DND-41 (cell line): ENCODE measurements at regions not wholly inside any gene's neighbourhood (a gene's known extent, or its start where the extent isn't known, plus 50 kb on each side); places are given as distances from the start of the nearest gene placed in this dataset.

Source experiments
- ATAC-seq: fragments of 200-7000 bp; cut with Tn5 transposase; 3 replicates; pipeline ENCODE4 v1.9.1; 2021; ENCODE audit warnings: low read depth; ENCODE audit not compliant: insufficient read depth
- DNase-seq: peaks from one replicate; pipeline ENCODE4 v3.0.0-alpha.2; 2020
- H2AFZ ChIP-seq: 2 replicates; pipeline ENCODE4 v1.6.0; 2012; ENCODE audit warnings: low read depth, low read length
- H3K27ac ChIP-seq: 2 replicates; pipeline ENCODE4 v1.5.1; 2012; ENCODE audit warnings: low read length, inconsistent platforms
- H3K27me3 ChIP-seq: fragments of 200-600 bp; sonication (generic); 2 replicates; pipeline ENCODE4 v1.6.0; 2012; ENCODE audit warnings: low read length, mild to moderate bottlenecking, inconsistent platforms; ENCODE audit not compliant: insufficient read depth, poor library complexity
- H3K36me3 ChIP-seq: 2 replicates; pipeline ENCODE4 v1.5.1; 2012; ENCODE audit warnings: low read length, inconsistent platforms; ENCODE audit not compliant: insufficient read depth
- H3K4me1 ChIP-seq: 2 replicates; pipeline ENCODE4 v1.5.1; 2012; ENCODE audit warnings: mild to moderate bottlenecking, low read length; ENCODE audit not compliant: insufficient read depth
- H3K4me2 ChIP-seq: 2 replicates; pipeline ENCODE4 v1.6.0; 2012; ENCODE audit warnings: mild to moderate bottlenecking, moderate library complexity, low read length, inconsistent platforms; ENCODE audit not compliant: insufficient read depth
- H3K4me3 ChIP-seq, 2 experiments: fragments of 200-600 bp in 1 of 2; shearing (Covaris generic) in 1 of 2; 2 replicates each; pipeline ENCODE4 v1.5.1; 2012 to 2016; ENCODE audit warnings: inconsistent platforms in 2 of 2, low read length in 2 of 2, mild to moderate bottlenecking in 2 of 2, low read depth in 1 of 2, moderate library complexity in 1 of 2
- H3K79me2 ChIP-seq: 2 replicates; pipeline ENCODE4 v1.6.0; 2012; ENCODE audit warnings: low read length, inconsistent platforms; ENCODE audit not compliant: insufficient read depth
- H3K9ac ChIP-seq: 2 replicates; pipeline ENCODE4 v1.6.0; 2012; ENCODE audit warnings: low read depth, mild to moderate bottlenecking, inconsistent platforms, low read length, moderate library complexity
- H3K9me3 ChIP-seq: 2 replicates; pipeline ENCODE4 v1.5.1; 2012; ENCODE audit warnings: low read length, moderate library complexity, mild to moderate bottlenecking, inconsistent platforms; ENCODE audit not compliant: insufficient read depth, severe bottlenecking
- H4K20me1 ChIP-seq: 2 replicates; pipeline ENCODE4 v1.6.0; 2012; ENCODE audit warnings: low read length; ENCODE audit not compliant: insufficient read depth
- CTCF ChIP-seq: IDR thresholded peaks from 2 replicates; pipeline ENCODE4 v1.5.1; 2012; ENCODE audit warnings: borderline replicate concordance, low read length, moderate library complexity, mild to moderate bottlenecking; ENCODE audit not compliant: poor library complexity, severe bottlenecking; ENCODE audit errors: extremely low read depth
- EZH2 ChIP-seq: IDR thresholded peaks from 3 replicates; pipeline ENCODE4 v1.6.1; 2012; ENCODE audit warnings: borderline replicate concordance, low read depth, mild to moderate bottlenecking, moderate library complexity, low read length, inconsistent platforms; ENCODE audit not compliant: severe bottlenecking

GRCh38 chr13:31433746-31434145, 234.0 kb downstream of the B3GLCT start:
- no peak for ATAC-seq
- Histone ChIP-seq H3K4me3 (no peak overlapping the region), H4K20me1 (no peaks in the 10 kb centered on the region), H3K9me3 (no peaks in the 10 kb centered on the region), H2AFZ (no peak overlapping the region), H3K4me2 (no peak overlapping the region), H3K9ac (no peak overlapping the region), H3K27me3 (peaks cover 35% of the 10 kb centered on the region), H3K4me1 (no peaks in the 10 kb centered on the region), H3K36me3 (no peaks in the 10 kb centered on the region), H3K27ac (no peak overlapping the region), H3K79me2 (no peaks in the 10 kb centered on the region)
- TF ChIP-seq EZH2: no peak
- no peak for TF ChIP-seq CTCF
- no peak for DNase-seq

- no peaks in the 10 kb centered on the region for H3K36me3 ChIP-seq
- H4K20me1 ChIP-seq: no peaks in the 10 kb centered on the region
- no peaks in the 10 kb centered on the region for H3K9me3 ChIP-seq
- no peaks in the 10 kb centered on the region for H3K79me2 ChIP-seq
- no peak overlapping the region for H3K4me3 ChIP-seq
- no peaks in the 10 kb centered on the region for H3K4me1 ChIP-seq
- DNase-seq (no peak), ATAC-seq (no peak)
- no peak overlapping the region for H2AFZ ChIP-seq
- no peak for TF ChIP-seq CTCF
- no peak for TF ChIP-seq EZH2
- no peak overlapping the region for H3K9ac ChIP-seq
- no peak overlapping the region for H3K4me2 ChIP-seq
- peaks cover 31% of the 10 kb centered on the region for H3K27me3 ChIP-seq
- H3K27ac ChIP-seq: no peak overlapping the region
Observed at GRCh38 chr13:31434613-31435012, 234.8 kb downstream of the B3GLCT start.

DNA sequence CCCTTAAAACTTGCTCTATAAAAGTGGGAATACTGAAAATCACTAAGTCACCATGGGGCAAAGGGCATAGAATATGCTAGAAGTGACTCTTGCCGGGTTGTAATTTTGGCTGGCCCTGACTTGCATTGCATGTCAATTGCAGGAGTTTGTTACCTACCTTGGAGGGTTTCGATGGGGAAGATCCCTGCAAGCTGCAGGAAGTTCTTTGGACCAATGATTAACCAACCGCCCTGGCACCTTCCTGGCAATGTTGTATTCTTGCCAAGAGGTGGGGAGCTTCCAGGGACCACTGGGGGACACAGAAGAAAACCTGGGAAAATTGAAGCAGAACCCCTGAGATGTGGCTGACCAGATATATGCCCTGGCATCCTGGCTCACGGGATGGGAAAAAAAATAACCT, 235.8 kb downstream of the B3GLCT start:
- H4K20me1 ChIP-seq: no peaks in the 10 kb centered on the region
- H3K9ac ChIP-seq: no peak overlapping the region
- no peak overlapping the region for H3K4me2 ChIP-seq
- H3K9me3 ChIP-seq: no peaks in the 10 kb centered on the region
- ATAC-seq: no peak
- H3K79me2 ChIP-seq: no peaks in the 10 kb centered on the region
- H3K4me3 ChIP-seq: no peak overlapping the region
- no peaks in the 10 kb centered on the region for H3K36me3 ChIP-seq
- no peaks in the 10 kb centered on the region for H3K4me1 ChIP-seq
- TF ChIP-seq CTCF (no peak), EZH2 (no peak)
- H2AFZ ChIP-seq: no peak overlapping the region
- H3K27me3 ChIP-seq: peaks cover 31% of the 10 kb centered on the region
- no peak for DNase-seq
- no peak overlapping the region for H3K27ac ChIP-seq

GRCh38 chr13:31436478-31436877, 236.7 kb downstream of the B3GLCT start:
- TF ChIP-seq EZH2: no peak
- TF ChIP-seq CTCF: no peak
- Histone ChIP-seq H3K36me3 (no peaks in the 10 kb centered on the region), H3K9me3 (no peaks in the 10 kb centered on the region), H3K9ac (no peak overlapping the region), H4K20me1 (no peaks in the 10 kb centered on the region), H3K27me3 (peaks cover 31% of the 10 kb centered on the region), H3K27ac (no peak overlapping the region), H3K4me3 (no peak overlapping the region), H3K4me1 (no peaks in the 10 kb centered on the region), H3K79me2 (no peaks in the 10 kb centered on the region), H2AFZ (no peak overlapping the region), H3K4me2 (no peak overlapping the region)
- ATAC-seq (no peak), DNase-seq (no peak)
